Hepatocyte (in vitro differentiated cells): ENCODE measurements at regions not wholly inside any gene's neighbourhood (a gene's known extent, or its start where the extent isn't known, plus 50 kb on each side); places are given as distances from the start of the nearest gene placed in this dataset.

Experiments used
- DNase-seq: peaks from one replicate; pipeline ENCODE4 v3.0.0-alpha.2; 2016; ENCODE audit warnings: low spot score
- H2AFZ ChIP-seq: fragments of 200-600 bp; sonication (generic); 2 replicates; pipeline ENCODE4 v1.6.0; 2016; ENCODE audit warnings: antibody characterized with exemption, mild to moderate bottlenecking
- H3K27ac ChIP-seq: fragments of 200-600 bp; sonication (generic); 2 replicates; pipeline ENCODE4 v1.5.1; 2016; ENCODE audit warnings: mild to moderate bottlenecking
- H3K27me3 ChIP-seq: fragments of 200-600 bp; sonication (generic); 2 replicates; pipeline ENCODE4 v1.6.1; 2016
- H3K36me3 ChIP-seq: fragments of 200-600 bp; sonication (generic); replicated peaks from 2 replicates; pipeline ENCODE4 v1.5.1; 2016; ENCODE audit warnings: low read depth; ENCODE audit not compliant: insufficient read depth
- H3K4me1 ChIP-seq: fragments of 200-600 bp; sonication (generic); 2 replicates; pipeline ENCODE4 v1.5.1; 2016; ENCODE audit warnings: mild to moderate bottlenecking, moderate library complexity; ENCODE audit not compliant: insufficient read depth
- H3K4me2 ChIP-seq: fragments of 200-600 bp; sonication (generic); 2 replicates; pipeline ENCODE4 v1.6.0; 2016
- H3K4me3 ChIP-seq: fragments of 200-600 bp; sonication (generic); 2 replicates; pipeline ENCODE4 v1.5.1; 2016; ENCODE audit warnings: mild to moderate bottlenecking
- H3K79me2 ChIP-seq: fragments of 200-600 bp; sonication (generic); 2 replicates; pipeline ENCODE4 v1.6.0; 2017; ENCODE audit warnings: mild to moderate bottlenecking
- H3K9me2 ChIP-seq: fragments of 200-600 bp; sonication (generic); replicated peaks from 2 replicates; pipeline ENCODE4 v1.6.0; 2017; ENCODE audit warnings: mild to moderate bottlenecking; ENCODE audit not compliant: insufficient read depth
- H3K9me3 ChIP-seq: fragments of 200-600 bp; sonication (generic); 2 replicates; pipeline ENCODE4 v1.5.1; 2016; ENCODE audit warnings: low read depth, mild to moderate bottlenecking
- H4K20me1 ChIP-seq: fragments of 200-600 bp; sonication (generic); 2 replicates; pipeline ENCODE4 v1.6.0; 2016; ENCODE audit warnings: mild to moderate bottlenecking; ENCODE audit not compliant: insufficient read depth, poor library complexity, severe bottlenecking
- CTCF ChIP-seq: fragments of 200-600 bp; sonication (generic); IDR thresholded peaks from 2 replicates; pipeline ENCODE4 v1.5.1; 2016; ENCODE audit warnings: antibody characterized with exemption, mild to moderate bottlenecking; ENCODE audit not compliant: poor library complexity
- EZH2 ChIP-seq: fragments of 200-600 bp; sonication (generic); IDR thresholded peaks from 2 replicates; pipeline ENCODE4 v1.6.1; 2016; ENCODE audit warnings: antibody characterized with exemption, mild to moderate bottlenecking, borderline replicate concordance
- EZH2phosphoT487 ChIP-seq: fragments of 200-600 bp; sonication (generic); IDR thresholded peaks from one replicate; pipeline ENCODE4 v1.6.1; 2018; ENCODE audit warnings: antibody characterized with exemption, mild to moderate bottlenecking, low read depth, moderate library complexity; ENCODE audit not compliant: unreplicated experiment, severe bottlenecking
- WGBS: methylation state at CpG from one replicate; pipeline ENCODE4 v1.1.6; 2016; ENCODE audit warnings: low lambda C conversion rate; ENCODE audit errors: missing lambda C conversion rate; 5-methylcytosine and 5-hydroxymethylcytosine counted together

GRCh38 chr5:152987131-152987530 lies 503.3 kb upstream of the GRIA1 start:
- Histone ChIP-seq H3K4me3 (no peak overlapping the region), H3K4me1 (peaks cover 3% of the 10 kb centered on the region), H3K27ac (no peak overlapping the region), H3K9me2 (no peaks in the 10 kb centered on the region), H2AFZ (no peak overlapping the region), H4K20me1 (no peaks in the 10 kb centered on the region), H3K4me2 (no peak overlapping the region), H3K9me3 (no peaks in the 10 kb centered on the region), H3K79me2 (no peaks in the 10 kb centered on the region), H3K27me3 (no peaks in the 10 kb centered on the region), H3K36me3 (no peaks in the 10 kb centered on the region)
- no peak for TF ChIP-seq EZH2
- no peak for TF ChIP-seq EZH2phosphoT487
- no peak for TF ChIP-seq CTCF
- no peak for DNase-seq
- 39% methylated on average over 1 of the region's 1 CpG for WGBS

GRCh38 chr5:152990217-152990616 lies 500.3 kb upstream of the GRIA1 start:
- no peaks in the 10 kb centered on the region for H3K27me3 ChIP-seq
- no peaks in the 10 kb centered on the region for H3K79me2 ChIP-seq
- TF ChIP-seq EZH2 (no peak), CTCF (no peak), EZH2phosphoT487 (no peak)
- no peaks in the 10 kb centered on the region for H3K9me3 ChIP-seq
- DNase-seq: no peak
- no peak overlapping the region for H3K27ac ChIP-seq
- H3K36me3 ChIP-seq: no peaks in the 10 kb centered on the region
- no peak overlapping the region for H3K4me3 ChIP-seq
- no peak overlapping the region for H2AFZ ChIP-seq
- H3K9me2 ChIP-seq: no peaks in the 10 kb centered on the region
- peaks cover 3% of the 10 kb centered on the region for H3K4me1 ChIP-seq
- H3K4me2 ChIP-seq: no peak overlapping the region
- H4K20me1 ChIP-seq: no peaks in the 10 kb centered on the region
- WGBS: 86% methylated on average over 2 of the region's 2 CpGs

- Histone ChIP-seq H2AFZ (no peak overlapping the region), H4K20me1 (no peaks in the 10 kb centered on the region), H3K4me2 (no peak overlapping the region), H3K36me3 (no peaks in the 10 kb centered on the region), H3K4me3 (no peak overlapping the region), H3K9me3 (no peaks in the 10 kb centered on the region), H3K9me2 (no peaks in the 10 kb centered on the region), H3K27me3 (no peaks in the 10 kb centered on the region), H3K4me1 (peaks cover 3% of the 10 kb centered on the region), H3K27ac (no peak overlapping the region), H3K79me2 (no peaks in the 10 kb centered on the region)
- WGBS: 88% methylated on average over 2 of the region's 2 CpGs
- TF ChIP-seq EZH2: no peak
- TF ChIP-seq EZH2phosphoT487: no peak
- no peak for TF ChIP-seq CTCF
- DNase-seq: no peak
Measured at GRCh38 chr5:152990649-152991048, 499.8 kb upstream of the GRIA1 start.

GRCh38 chr5:152994033-152994680 lies 496.3 kb upstream of the GRIA1 start:
- Histone ChIP-seq H3K79me2 (no peaks in the 10 kb centered on the region), H3K36me3 (no peaks in the 10 kb centered on the region), H4K20me1 (no peaks in the 10 kb centered on the region), H3K9me3 (no peaks in the 10 kb centered on the region), H3K27ac (no peak overlapping the region), H3K4me2 (no peak overlapping the region), H3K4me1 (no peaks in the 10 kb centered on the region), H3K4me3 (no peak overlapping the region), H2AFZ (no peak overlapping the region), H3K9me2 (no peaks in the 10 kb centered on the region), H3K27me3 (no peaks in the 10 kb centered on the region)
- TF ChIP-seq CTCF (no peak), EZH2 (no peak), EZH2phosphoT487 (no peak)
- no peak for DNase-seq
- 67% methylated on average over 5 of the region's 5 CpGs for WGBS
